HG03175 (cell line): ENCODE measurements at regions not wholly inside any gene's neighbourhood (a gene's known extent, or its start where the extent isn't known, plus 50 kb on each side); places are given as distances from the start of the nearest gene placed in this dataset.

Source experiments
- ATAC-seq: cut with Tn5 transposase; IDR thresholded peaks from one replicate; pipeline ENCODE4 v1.9.1; 2021; ENCODE audit warnings: mild to moderate bottlenecking, moderate library complexity; ENCODE audit not compliant: unreplicated experiment

- no peak for ATAC-seq
Measured at GRCh38 chr7:156458011-156458410, 182.6 kb upstream of the RNF32 start.

- ATAC-seq = no peak
Measured at GRCh38 chr7:156456503-156457115, 184.0 kb upstream of the RNF32 start.

GRCh38 chr7:156456032-156456431 lies 184.5 kb upstream of the RNF32 start:
- ATAC-seq = no peak

- no peak for ATAC-seq
Measured at GRCh38 chr7:156450473-156450872, 190.1 kb upstream of the RNF32 start.

GRCh38 chr7:156448918-156449317 lies 191.7 kb upstream of the RNF32 start:
- ATAC-seq = no peak

- no peak for ATAC-seq
Measured at GRCh38 chr7:156446990-156447389, 193.6 kb upstream of the RNF32 start.

- no peak for ATAC-seq
Measured at GRCh38 chr7:156445997-156446761, 194.4 kb upstream of the RNF32 start.

- no peak for ATAC-seq
Measured at GRCh38 chr7:156442516-156442915, 198.1 kb upstream of the RNF32 start.

GRCh38 chr7:156440456-156440855 lies 200.1 kb upstream of the RNF32 start:
- no peak for ATAC-seq

- ATAC-seq = no peak
Measured at GRCh38 chr7:156438011-156438410, 202.6 kb upstream of the RNF32 start.

GRCh38 chr7:156437021-156437614 lies 203.5 kb upstream of the RNF32 start:
- ATAC-seq = no peak

GRCh38 chr7:156435486-156436231 lies 204.9 kb upstream of the RNF32 start:
- no peak for ATAC-seq

- no peak for ATAC-seq
Measured at GRCh38 chr7:156434706-156435105, 205.9 kb upstream of the RNF32 start.

- ATAC-seq = no peak
Measured at GRCh38 chr7:156432018-156432417, 208.6 kb upstream of the RNF32 start.

- ATAC-seq = no peak
Measured at GRCh38 chr7:156430109-156430508, 210.5 kb upstream of the RNF32 start.

GRCh38 chr7:156429514-156429913 lies 211.1 kb upstream of the RNF32 start:
- no peak for ATAC-seq

GRCh38 chr7:156423876-156424275 lies 216.7 kb upstream of the RNF32 start:
- no peak for ATAC-seq

- ATAC-seq = no peak
Measured at GRCh38 chr7:156420496-156420895, 220.1 kb upstream of the RNF32 start.

- no peak for ATAC-seq
Measured at GRCh38 chr7:156419782-156420181, 220.8 kb upstream of the RNF32 start.

- ATAC-seq = no peak
Measured at GRCh38 chr7:156402255-156402654, 238.3 kb upstream of the RNF32 start.

- no peak for ATAC-seq
Measured at GRCh38 chr7:156401617-156402016, 239.0 kb upstream of the RNF32 start.

GRCh38 chr7:156400046-156400445 lies 240.5 kb upstream of the RNF32 start:
- no peak for ATAC-seq
